SK-N-SH (cell line): ENCODE measurements at regions not wholly inside any gene's neighbourhood (a gene's known extent, or its start where the extent isn't known, plus 50 kb on each side); places are given as distances from the start of the nearest gene placed in this dataset.

Experiments used
- CTCF ChIA-PET: fragments of 300-600, 350-600 bp; formaldehyde crosslinking; extraction: SDS; loops from one replicate; lab custom pipeline; 2021; lab: Yijun Ruan, JAX
- POLR2A ChIA-PET: fragments of 350-600 bp; sonication (Branson Sonifier 250); formaldehyde crosslinking; extraction: SDS; loops from one replicate; lab custom pipeline; 2020; ENCODE audit warnings: antibody characterized with exemption, inconsistent platforms; lab: Yijun Ruan, JAX
- DNase-seq: peaks from one replicate; pipeline ENCODE4 v3.0.0; 2012
- H2AFZ ChIP-seq: fragments of 200-600 bp; sonication (generic); 2 replicates; pipeline ENCODE4 v1.8.1; 2016; ENCODE audit warnings: antibody characterized with exemption, mild to moderate bottlenecking, low read depth
- H3F3A ChIP-seq: fragments of 200-600 bp; sonication (generic); replicated peaks from 2 replicates; pipeline ENCODE3; 2016; ENCODE audit warnings: antibody characterized with exemption, mild to moderate bottlenecking; ENCODE audit not compliant: insufficient read depth
- H3K27ac ChIP-seq, 2 experiments: fragments of 200-500 bp in 1 of 2; fragments of 200-600 bp in 1 of 2; sonication (Bioruptor generic) in 1 of 2; sonication (generic), shearing (Covaris generic) in 1 of 2; 2 replicates each; pipeline versions ENCODE4 v1.5.1 to v1.6.1; 2014 to 2016; ENCODE audit warnings: low read depth in 2 of 2, inconsistent platforms in 1 of 2, low read length in 1 of 2, mild to moderate bottlenecking in 1 of 2, mixed read lengths in 1 of 2
- H3K27me3 ChIP-seq: fragments of 200-600 bp; sonication (generic), shearing (Covaris generic); 2 replicates; pipeline ENCODE4 v1.6.1; 2016; ENCODE audit warnings: mixed run types; ENCODE audit not compliant: insufficient read depth
- H3K36me3 ChIP-seq, 2 experiments: fragments of 200-500 bp in 1 of 2; fragments of 200-600 bp in 1 of 2; sonication (Bioruptor generic) in 1 of 2; sonication (generic) in 1 of 2; replicated peaks in 1 of 2; 2 replicates each; pipeline versions ENCODE3 to v1.5.1; 2014 to 2016; ENCODE audit warnings: low read length in 1 of 2, mild to moderate bottlenecking in 1 of 2; ENCODE audit not compliant: insufficient read depth in 2 of 2, control insufficient read depth in 1 of 2
- H3K4me1 ChIP-seq, 2 experiments: fragments of 200-500 bp in 1 of 2; fragments of 200-600 bp in 1 of 2; sonication (Bioruptor generic) in 1 of 2; sonication (generic), shearing (Covaris generic) in 1 of 2; 2 replicates each; pipeline versions ENCODE4 v1.5.1 to v1.6.1; 2014 to 2016; ENCODE audit warnings: low read depth in 1 of 2, low read length in 1 of 2, mixed run types in 1 of 2; ENCODE audit not compliant: insufficient read depth in 2 of 2, control insufficient read depth in 1 of 2
- H3K4me2 ChIP-seq: fragments of 200-600 bp; sonication (generic), shearing (Covaris generic); 2 replicates; pipeline ENCODE4 v1.6.1; 2017; ENCODE audit warnings: mixed run types
- H3K4me3 ChIP-seq, 2 experiments: fragments of 200-500 bp in 1 of 2; fragments of 200-600 bp in 1 of 2; sonication (Bioruptor generic) in 1 of 2; sonication (generic), shearing (Covaris generic) in 1 of 2; 2 replicates each; pipeline versions ENCODE4 v1.5.1 to v1.8.1; 2014 to 2016; ENCODE audit warnings: low read depth in 2 of 2, inconsistent platforms in 1 of 2, low read length in 1 of 2, mild to moderate bottlenecking in 1 of 2, mixed read lengths in 1 of 2, moderate library complexity in 1 of 2
- H3K79me2 ChIP-seq: fragments of 200-600 bp; sonication (generic); 2 replicates; pipeline ENCODE4 v1.8.1; 2017; ENCODE audit warnings: mild to moderate bottlenecking; ENCODE audit not compliant: insufficient read depth
- H3K9ac ChIP-seq: fragments of 200-600 bp; sonication (generic); 2 replicates; pipeline ENCODE4 v1.6.1; 2017; ENCODE audit warnings: mixed run types
- H3K9me2 ChIP-seq: fragments of 200-600 bp; sonication (generic); 2 replicates; pipeline ENCODE4 v1.6.1; 2017; ENCODE audit warnings: mixed run types
- H3K9me3 ChIP-seq: fragments of 200-600 bp; sonication (generic); 2 replicates; pipeline ENCODE4 v1.6.1; 2017; ENCODE audit warnings: mixed run types, mild to moderate bottlenecking, moderate library complexity
- H4K20me1 ChIP-seq: fragments of 200-600 bp; sonication (generic); 2 replicates; pipeline ENCODE4 v1.6.1; 2017; ENCODE audit warnings: mild to moderate bottlenecking, mixed run types; ENCODE audit not compliant: insufficient read depth
- IRF3 ChIP-seq: fragments of 150-350 bp; IDR thresholded peaks from 2 replicates; pipeline ENCODE4 v1.6.1; 2016; ENCODE audit warnings: mild to moderate bottlenecking, low read depth, low read length
- JUND ChIP-seq: IDR thresholded peaks from 2 replicates; pipeline ENCODE4 v1.4.0; 2012
- NRF1 ChIP-seq: IDR thresholded peaks from 2 replicates; pipeline ENCODE4 v1.6.1; 2012; ENCODE audit warnings: low read depth, mild to moderate bottlenecking, low read length
- PBX3 ChIP-seq: IDR thresholded peaks from 2 replicates; pipeline ENCODE4; 2012
- USF2 ChIP-seq: fragments of 150-350 bp; IDR thresholded peaks from 2 replicates; pipeline ENCODE4 v1.6.1; 2017; ENCODE audit warnings: antibody characterized with exemption, low read length, low read depth, borderline replicate concordance
- WGBS: methylation state at CpG from one replicate; pipeline ENCODE4 v1.1.6; 2017; ENCODE audit warnings: low lambda C conversion rate; 5-methylcytosine and 5-hydroxymethylcytosine counted together

- TF ChIP-seq JUND (no peak), PBX3 (no peak)
- Histone ChIP-seq H3K9ac (no peak overlapping the region), H3K4me2 (no peak overlapping the region), H2AFZ (no peak overlapping the region), H3K4me1 (no peaks in the 10 kb centered on the region), H4K20me1 (no peaks in the 10 kb centered on the region), H3F3A (no peaks in the 10 kb centered on the region), H3K27me3 (no peaks in the 10 kb centered on the region), H3K79me2 (no peaks in the 10 kb centered on the region), H3K27ac (no peak overlapping the region), H3K9me3 (no peaks in the 10 kb centered on the region), H3K9me2 (no peaks in the 10 kb centered on the region), H3K36me3 (no peaks in the 10 kb centered on the region), H3K4me3 (no peak overlapping the region)
- ChIA-PET POLR2A (no interaction called here), CTCF (no interaction called here)
- DNase-seq: no peak
- 27% methylated on average over 7 of the region's 7 CpGs for WGBS
Observed at GRCh38 chr10:130395248-130395936, 259.2 kb downstream of the GLRX3 start.

GRCh38 chr10:130396044-130396443 is 259.9 kb downstream of the GLRX3 start:
- Histone ChIP-seq H3K79me2 (no peaks in the 10 kb centered on the region), H3K9ac (no peak overlapping the region), H3K27me3 (no peaks in the 10 kb centered on the region), H3F3A (no peaks in the 10 kb centered on the region), H3K9me2 (no peaks in the 10 kb centered on the region), H3K36me3 (no peaks in the 10 kb centered on the region), H4K20me1 (no peaks in the 10 kb centered on the region), H3K4me3 (no peak overlapping the region), H3K4me1 (no peaks in the 10 kb centered on the region), H3K4me2 (no peak overlapping the region), H2AFZ (no peak overlapping the region), H3K27ac (no peak overlapping the region), H3K9me3 (no peaks in the 10 kb centered on the region)
- ChIA-PET CTCF (no interaction called here), POLR2A (no interaction called here)
- TF ChIP-seq USF2 (no peak), NRF1 (no peak), IRF3 (no peak)
- no peak for DNase-seq
- WGBS: 12% methylated on average over 5 of the region's 5 CpGs
